ENCODE measurements at regions not wholly inside any gene's neighbourhood (a gene's known extent, or its start where the extent isn't known, plus 50 kb on each side); places are given as distances from the start of the nearest gene placed in this dataset.
"Not testable (repeated sequence)": the region's sequence is repeated elsewhere in the genome, so short reads cannot be mapped to it uniquely, and the experiment has no call there.

DNA sequence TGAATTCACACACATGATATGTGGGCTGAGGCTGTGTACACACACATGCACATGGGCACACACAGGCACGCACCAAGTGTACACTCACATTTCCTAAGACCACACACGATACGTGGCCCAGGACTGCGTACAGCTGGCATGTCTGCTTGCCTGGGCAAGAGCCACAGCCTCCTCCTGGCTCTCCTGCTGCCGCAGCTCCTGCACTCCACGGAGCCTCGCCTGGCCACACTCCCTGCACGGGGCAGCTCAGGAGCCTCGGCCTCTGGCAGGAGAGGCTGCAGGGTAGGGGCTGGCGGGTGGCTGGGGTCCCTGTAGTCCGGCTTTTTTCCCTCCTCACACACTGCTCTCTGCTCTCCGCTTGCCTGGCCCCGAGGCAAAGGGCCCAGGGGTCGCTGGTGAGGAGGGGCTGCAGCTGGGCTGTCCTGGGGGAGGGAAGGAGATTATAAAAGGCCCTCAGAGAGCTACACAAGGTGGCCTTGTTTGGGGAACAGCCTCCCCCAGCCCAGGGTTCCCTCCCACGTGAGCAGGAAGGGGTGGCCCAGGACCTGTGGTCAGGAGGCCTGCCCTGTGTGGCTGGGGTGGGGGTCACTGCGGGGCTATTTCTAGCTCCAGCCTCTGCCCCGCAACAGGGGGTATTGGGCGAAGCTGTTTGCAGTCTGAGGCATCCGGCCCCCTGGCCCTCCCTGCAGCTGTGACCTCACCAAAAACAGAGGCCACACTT, 89.0 kb upstream of the SFSWAP start:
- DNase-seq: no peak

GRCh38 chr12:131622422-131622955, 88.4 kb upstream of the SFSWAP start:
- no peak for DNase-seq

DNA sequence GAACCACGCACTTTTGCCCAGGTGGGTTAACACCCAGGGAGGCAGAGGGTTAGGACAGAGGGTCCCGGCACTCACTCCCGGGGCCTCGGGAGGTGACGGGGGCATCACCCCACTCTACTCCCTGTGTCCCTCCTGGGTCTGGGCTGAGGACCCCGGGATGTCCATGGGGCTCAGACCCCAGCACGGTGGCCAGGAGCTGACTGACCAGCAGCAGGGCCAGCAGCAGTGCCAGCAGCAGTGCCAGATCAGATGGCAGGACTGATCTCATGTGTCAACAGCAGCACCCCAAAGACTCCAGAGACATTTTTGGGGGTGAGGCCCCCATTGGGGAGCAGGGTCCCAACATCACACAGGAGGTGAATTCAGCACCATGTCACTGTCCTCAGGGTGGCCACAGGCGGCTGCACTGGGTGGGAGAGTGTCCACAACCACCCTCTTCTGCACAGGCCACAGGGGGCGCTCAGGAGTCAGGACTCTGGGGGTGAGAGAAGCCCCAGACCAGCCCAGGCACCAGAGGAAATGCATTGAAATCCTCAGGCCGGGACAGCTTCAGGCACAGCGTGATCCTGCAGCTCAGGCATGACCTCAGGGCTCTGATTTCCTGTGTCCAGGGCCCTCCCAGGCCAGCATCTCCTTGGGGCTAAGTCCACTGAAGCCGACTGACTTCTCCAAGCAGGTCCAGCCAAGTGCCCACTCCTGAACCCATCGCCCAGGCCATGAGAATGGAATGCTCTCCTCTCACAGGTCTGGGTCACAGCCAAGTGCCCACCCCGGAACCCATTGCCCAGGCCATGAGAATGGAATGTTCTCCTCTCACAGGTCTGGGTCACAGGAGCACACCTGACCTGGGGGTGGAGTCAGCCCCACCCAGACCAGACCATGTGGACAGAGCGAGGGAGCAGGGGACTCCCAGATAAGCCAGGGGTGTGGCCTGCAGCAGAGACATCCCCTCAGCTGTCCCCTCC, 87.2 kb upstream of the SFSWAP start:
- DNase-seq: not testable (repeated sequence)

GRCh38 chr12:131624369-131624739, 86.5 kb upstream of the SFSWAP start:
- DNase-seq: peak; percentile 12 to 13

GRCh38 chr12:131624756-131625501, 86.0 kb upstream of the SFSWAP start:
- DNase-seq: not testable (repeated sequence)

- not testable (repeated sequence) for DNase-seq
Measured at GRCh38 chr12:131625966-131626722, 84.7 kb upstream of the SFSWAP start.

DNA sequence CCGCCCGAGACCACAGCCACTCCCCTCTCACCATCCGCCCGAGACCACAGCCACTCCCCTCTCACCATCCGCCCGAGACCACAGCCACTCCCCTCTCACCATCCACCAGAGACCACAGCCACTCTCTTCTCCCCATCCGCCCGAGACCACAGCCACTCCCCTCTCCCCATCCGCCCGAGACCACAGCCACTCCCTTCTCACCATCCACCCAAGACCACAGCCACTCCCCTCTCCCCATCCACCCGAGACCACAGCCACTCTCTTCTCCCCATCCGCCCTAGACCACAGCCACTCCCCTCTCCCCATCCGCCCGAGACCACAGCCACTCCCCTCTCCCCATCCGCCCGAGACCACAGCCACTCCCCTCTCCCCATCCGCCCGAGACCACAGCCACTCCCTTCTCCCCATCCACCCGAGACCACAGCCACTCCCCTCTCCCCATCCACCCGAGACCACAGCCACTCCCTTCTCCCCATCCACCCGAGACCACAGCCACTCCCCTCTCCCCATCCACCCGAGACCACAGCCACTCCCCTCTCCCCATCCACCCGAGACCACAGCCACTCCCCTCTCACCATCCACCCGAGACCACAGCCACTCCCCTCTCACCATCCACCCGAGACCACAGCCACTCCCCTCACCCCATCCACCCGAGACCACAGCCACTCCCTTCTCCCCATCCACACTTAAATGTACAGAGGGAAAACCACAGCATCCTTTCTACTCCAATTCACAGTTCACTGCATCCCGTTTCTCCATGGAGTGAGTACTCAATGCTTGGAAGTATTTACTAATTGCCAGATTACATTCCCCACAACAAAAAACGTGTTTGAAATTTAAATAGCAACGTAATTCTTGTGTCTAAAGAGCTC, 83.5 kb upstream of the SFSWAP start:
- DNase-seq: not testable (repeated sequence)

- no peak for DNase-seq
Measured at GRCh38 chr12:131628023-131628740, 82.7 kb upstream of the SFSWAP start.

GRCh38 chr12:131628766-131629448, 82.0 kb upstream of the SFSWAP start:
- no peak for DNase-seq

DNA sequence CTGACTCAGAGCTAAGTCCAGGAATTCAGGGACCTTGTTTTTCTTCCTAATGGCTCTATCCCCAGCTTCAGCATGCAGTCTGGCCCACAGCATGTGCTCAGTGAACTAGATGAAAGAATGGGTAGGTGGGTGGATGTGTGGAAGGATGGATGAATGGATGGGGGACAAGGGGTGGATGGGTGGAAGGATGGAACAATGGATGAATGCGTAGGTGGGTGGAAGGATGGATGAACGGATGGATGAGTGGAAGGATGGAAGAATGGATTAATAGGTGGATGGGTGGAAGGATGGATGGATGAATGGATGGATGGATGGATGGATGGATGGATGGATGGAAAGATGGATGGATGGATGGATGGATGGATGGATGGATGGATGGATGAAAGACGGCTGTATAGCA, 79.7 kb upstream of the SFSWAP start:
- no peak for DNase-seq

DNA sequence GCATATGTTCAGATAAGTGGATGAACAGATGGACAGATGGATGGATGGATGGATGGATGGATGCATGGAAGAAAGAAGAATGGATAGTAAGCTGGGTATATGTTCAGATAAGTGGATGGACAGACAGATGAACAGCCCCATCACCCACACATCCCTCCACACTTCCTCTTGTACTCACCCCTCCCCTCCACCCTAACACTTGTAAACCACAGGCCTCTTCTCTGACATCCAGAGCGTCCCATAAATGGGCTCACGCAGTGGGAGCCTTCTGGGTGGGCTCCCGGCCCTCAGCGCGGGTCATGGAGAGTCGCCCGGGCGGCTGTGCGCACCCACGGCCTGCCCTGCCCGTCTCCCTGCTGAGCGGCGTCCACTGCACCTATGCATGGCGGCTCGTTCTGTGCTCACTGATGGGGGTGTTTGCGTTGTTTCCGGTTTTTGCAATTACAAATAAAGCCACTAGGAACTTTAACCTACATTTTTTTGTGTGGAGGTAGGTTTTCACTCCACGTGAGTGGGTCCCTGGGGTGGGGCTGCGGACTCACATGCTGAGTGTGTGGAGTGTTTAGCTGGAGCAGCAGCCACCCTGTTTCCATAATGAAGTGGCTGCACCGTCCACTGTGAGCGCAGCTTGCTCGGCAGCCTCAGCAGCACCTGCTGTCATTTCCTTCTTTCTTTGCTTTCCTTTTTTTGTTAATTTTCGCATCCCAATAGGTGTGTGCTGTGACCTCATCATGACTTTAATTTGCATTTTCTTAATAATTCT, 78.8 kb upstream of the SFSWAP start:
- DNase-seq: not testable (repeated sequence)

DNA sequence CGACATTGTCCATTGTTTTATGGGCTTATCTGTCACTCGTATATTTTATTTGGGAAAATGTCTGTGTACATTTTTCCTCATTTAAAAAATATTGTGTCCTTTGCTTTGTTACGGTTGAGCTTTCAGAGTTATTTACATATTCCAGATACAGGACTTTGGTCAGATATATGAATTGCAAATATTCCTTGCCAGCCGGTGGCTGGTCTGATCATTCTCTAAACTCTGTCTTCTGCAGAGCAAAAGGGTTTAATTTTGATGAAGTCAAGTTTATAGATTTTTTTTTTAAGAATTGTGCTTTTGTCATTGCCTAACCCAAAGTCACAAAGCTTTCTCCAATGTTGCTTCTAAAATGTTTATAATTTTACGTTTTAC, 78.3 kb upstream of the SFSWAP start:
- DNase-seq: not testable (repeated sequence)

DNA sequence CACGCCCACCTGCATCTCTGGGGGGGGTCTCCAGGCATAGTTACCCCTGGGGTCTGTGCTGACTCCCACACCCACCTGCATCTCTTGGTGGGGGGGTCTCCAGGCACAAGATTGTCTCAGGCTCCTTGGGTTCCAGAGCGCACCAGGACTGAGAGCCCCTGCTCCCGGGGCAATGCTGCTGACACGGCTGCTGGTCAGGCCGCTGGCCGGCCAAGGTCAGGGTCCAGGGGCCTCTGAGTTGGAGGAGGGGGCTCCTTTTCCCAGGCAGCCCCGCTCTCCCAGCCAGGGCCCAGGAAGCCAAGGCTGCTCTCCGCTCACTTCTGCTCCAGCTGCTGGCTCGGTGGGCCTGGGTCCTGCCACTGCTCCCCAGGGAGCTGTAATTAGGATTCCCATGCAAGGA, 77.3 kb upstream of the SFSWAP start:
- not testable (repeated sequence) for DNase-seq

GRCh38 chr12:131634037-131634436, 76.9 kb upstream of the SFSWAP start:
- no peak for DNase-seq

DNA sequence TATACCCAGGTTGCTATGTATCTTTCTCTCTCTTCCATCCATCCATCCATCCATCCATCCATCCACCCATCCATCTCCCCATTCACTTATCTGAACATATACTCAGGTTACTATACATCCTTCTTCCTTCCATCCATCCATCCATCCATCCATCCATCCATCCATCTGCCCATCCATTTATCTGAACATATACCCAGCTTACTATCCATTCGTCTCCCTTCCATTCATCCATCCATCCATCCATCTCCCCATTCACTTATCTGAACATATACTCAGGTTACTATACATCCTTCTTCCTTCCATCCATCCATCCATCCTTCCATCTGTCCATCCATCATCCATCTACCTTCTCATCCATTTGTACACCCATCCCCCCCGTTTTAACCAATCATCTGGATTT, 75.9 kb upstream of the SFSWAP start:
- DNase-seq: not testable (repeated sequence)

- DNase-seq: no peak
Measured at GRCh38 chr12:131635491-131636122, 75.3 kb upstream of the SFSWAP start.

GRCh38 chr12:131636266-131636665, 74.6 kb upstream of the SFSWAP start:
- no peak for DNase-seq

DNA sequence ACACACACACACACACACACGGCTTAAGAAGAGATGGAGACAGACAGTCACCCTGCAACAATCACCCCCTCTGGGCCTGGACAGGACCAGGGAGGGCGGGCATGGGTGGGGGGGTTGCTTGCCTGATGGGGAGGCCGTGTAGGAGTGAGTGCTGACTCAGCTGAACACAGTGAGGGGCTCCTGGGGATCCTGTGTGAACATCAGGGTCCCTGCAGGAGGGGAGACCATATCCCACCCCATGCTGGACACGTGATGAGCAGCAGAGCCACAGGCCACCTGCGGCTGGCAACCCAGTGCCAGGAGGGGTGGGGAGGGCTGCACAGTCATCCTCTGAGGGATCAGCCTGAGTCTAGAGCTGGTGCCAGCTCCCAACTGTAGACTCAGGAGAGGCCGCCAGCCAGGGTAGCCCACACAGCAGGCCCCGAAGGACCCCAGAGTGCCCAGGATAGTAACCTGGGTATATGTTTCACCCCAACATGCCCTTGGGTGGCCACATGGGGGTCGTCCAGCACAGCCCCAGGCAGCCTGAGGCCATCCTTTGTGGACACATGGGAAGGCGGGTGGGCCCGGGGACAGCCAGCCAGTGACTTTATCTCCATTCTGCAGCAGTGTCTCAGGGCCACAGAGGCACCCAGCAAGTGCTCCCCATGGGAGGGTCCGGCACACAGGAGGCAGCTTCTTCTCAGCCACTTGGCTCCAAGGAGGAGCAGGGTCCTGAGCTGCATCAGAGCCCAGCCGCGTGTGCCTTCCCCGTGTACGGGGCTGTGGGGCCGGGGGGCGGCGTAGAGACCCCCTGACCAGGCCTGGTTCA, 73.7 kb upstream of the SFSWAP start:
- no peak for DNase-seq
